ENCODE measurements at regions not wholly inside any gene's neighbourhood (a gene's known extent, or its start where the extent isn't known, plus 50 kb on each side); places are given as distances from the start of the nearest gene placed in this dataset.
"Not testable (repeated sequence)": the region's sequence is repeated elsewhere in the genome, so short reads cannot be mapped to it uniquely, and the experiment has no call there.

- not testable (repeated sequence) for H3K27me3 Mint-ChIP-seq (ENCODE audit: low read depth); H3K4me1 Mint-ChIP-seq (ENCODE audit: low read depth); H3K4me3 Mint-ChIP-seq; H3K27ac Mint-ChIP-seq; H3K36me3 Mint-ChIP-seq (ENCODE audit: low read depth)
- peaks cover 17% of the 10 kb centered on the region for H3K9me3 Mint-ChIP-seq
Observed at GRCh38 chr14:105688664-105689221, 162.4 kb downstream of the TMEM121 start.

DNA sequence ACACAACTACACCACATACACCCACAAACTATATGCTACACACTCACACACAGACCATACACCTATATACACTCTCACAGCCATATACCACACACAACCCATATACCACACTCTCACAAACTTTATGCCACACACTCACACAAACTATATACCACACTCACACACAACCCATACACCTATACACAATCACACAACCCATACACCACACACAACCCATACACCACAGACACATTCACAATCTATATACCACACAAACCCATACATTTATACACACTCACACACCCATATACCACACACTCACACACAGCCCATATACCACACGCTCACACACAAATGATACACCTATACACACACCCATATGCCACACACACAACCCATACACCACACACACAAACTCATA is 163.3 kb downstream of the TMEM121 start:
- Mint-ChIP-seq H3K27me3 (ENCODE audit: low read depth) (no peaks in the 10 kb centered on the region), H3K4me1 (ENCODE audit: low read depth) (no peaks in the 10 kb centered on the region), H3K9me3 (peaks cover 25% of the 10 kb centered on the region), H3K36me3 (ENCODE audit: low read depth) (no peaks in the 10 kb centered on the region), H3K27ac (no peak overlapping the region), H3K4me3 (no peak overlapping the region)

GRCh38 chr14:105690671-105691070 is 164.3 kb downstream of the TMEM121 start:
- H3K4me1 Mint-ChIP-seq (ENCODE audit: low read depth), result no peaks in the 10 kb centered on the region
- no peak overlapping the region for H3K4me3 Mint-ChIP-seq
- H3K9me3 Mint-ChIP-seq, result peaks cover 25% of the 10 kb centered on the region
- H3K36me3 Mint-ChIP-seq (ENCODE audit: low read depth), result no peaks in the 10 kb centered on the region
- H3K27ac Mint-ChIP-seq, result no peak overlapping the region
- H3K27me3 Mint-ChIP-seq (ENCODE audit: low read depth), result no peaks in the 10 kb centered on the region

GRCh38 chr14:105691321-105692109 is 165.1 kb downstream of the TMEM121 start:
- H3K4me1 Mint-ChIP-seq (ENCODE audit: low read depth), result not testable (repeated sequence)

GRCh38 chr14:105692110-105692685 is 165.8 kb downstream of the TMEM121 start:
- H3K36me3 Mint-ChIP-seq (ENCODE audit: low read depth); H3K27me3 Mint-ChIP-seq (ENCODE audit: low read depth); H3K27ac Mint-ChIP-seq; H3K4me1 Mint-ChIP-seq (ENCODE audit: low read depth); H3K4me3 Mint-ChIP-seq: not testable (repeated sequence)
- peaks cover 25% of the 10 kb centered on the region for H3K9me3 Mint-ChIP-seq

More at GRCh38 chr14:105691321-105692109, 165.1 kb downstream of the TMEM121 start:
- not testable (repeated sequence) for H3K4me3 Mint-ChIP-seq; H3K27me3 Mint-ChIP-seq (ENCODE audit: low read depth); H3K36me3 Mint-ChIP-seq (ENCODE audit: low read depth); H3K27ac Mint-ChIP-seq
- peaks cover 25% of the 10 kb centered on the region for H3K9me3 Mint-ChIP-seq

DNA sequence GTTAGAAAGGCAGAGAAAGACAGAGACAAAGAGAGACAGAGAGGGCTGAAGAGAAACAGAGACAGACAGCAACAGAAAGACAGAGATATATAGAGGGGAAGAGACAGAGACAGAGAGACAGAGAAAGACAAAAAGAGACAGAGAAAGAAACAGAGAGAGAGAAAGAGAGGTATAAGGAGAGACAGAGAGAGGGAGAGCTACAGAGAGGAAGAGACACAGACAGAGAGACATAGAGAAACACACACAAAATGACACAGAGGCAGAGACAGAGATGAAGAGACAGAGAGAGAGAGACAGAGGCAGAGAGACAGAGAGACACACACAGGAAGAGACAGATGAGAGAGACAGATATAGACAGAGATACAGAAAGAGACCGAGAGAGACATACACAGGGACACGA is 168.6 kb downstream of the TMEM121 start:
- peaks cover 20% of the 10 kb centered on the region for H3K9me3 Mint-ChIP-seq
- no peaks in the 10 kb centered on the region for H3K36me3 Mint-ChIP-seq (ENCODE audit: low read depth)
- no peaks in the 10 kb centered on the region for H3K27me3 Mint-ChIP-seq (ENCODE audit: low read depth)
- no peak overlapping the region for H3K27ac Mint-ChIP-seq
- peaks cover 6% of the 10 kb centered on the region for H3K4me1 Mint-ChIP-seq (ENCODE audit: low read depth)
- no peak overlapping the region for H3K4me3 Mint-ChIP-seq

DNA sequence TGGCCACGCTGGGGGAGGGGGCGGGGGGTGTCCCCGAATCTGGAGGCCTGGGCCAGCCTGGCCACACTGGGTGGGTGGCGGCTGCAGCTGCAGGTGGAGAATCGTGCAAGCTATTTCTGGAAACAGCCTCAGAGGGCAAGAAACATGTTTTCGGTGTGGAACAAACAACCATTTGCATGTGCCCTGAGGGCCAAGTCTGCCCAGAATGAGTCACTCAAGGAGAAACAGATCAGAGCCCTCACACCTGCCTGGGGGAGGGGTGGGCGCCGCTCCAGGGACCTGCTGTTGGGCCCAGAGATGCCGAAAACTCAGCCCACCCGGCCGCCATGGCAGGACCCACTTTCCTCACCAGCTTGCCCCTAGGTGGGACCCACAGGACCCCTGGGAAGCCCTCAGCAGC is 170.0 kb downstream of the TMEM121 start:
- H3K27me3 Mint-ChIP-seq (ENCODE audit: low read depth); H3K36me3 Mint-ChIP-seq (ENCODE audit: low read depth); H3K4me3 Mint-ChIP-seq; H3K27ac Mint-ChIP-seq; H3K9me3 Mint-ChIP-seq: not testable (repeated sequence)
- peaks cover 14% of the 10 kb centered on the region for H3K4me1 Mint-ChIP-seq (ENCODE audit: low read depth)

DNA sequence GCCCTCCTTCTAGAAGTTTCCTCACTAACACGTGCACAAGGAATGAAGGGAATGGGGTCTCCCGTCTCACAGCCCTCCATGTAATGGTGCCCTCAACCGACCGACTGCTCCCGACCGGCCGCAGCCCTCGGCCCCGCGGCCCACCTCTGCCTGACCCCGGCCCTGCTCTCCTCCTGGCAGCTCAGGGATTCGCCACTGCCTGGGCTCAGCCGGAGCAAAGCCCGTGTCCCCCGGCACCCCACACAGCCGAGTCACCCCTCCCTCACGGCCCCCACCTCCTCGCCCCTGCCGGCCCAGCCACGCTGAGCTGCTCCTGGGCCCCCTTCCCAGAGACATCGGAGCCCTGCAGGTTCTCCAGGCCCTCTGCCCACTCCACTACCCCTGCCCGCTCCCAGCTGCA is 171.0 kb downstream of the TMEM121 start:
- H3K4me1 Mint-ChIP-seq (ENCODE audit: low read depth), result peaks cover 18% of the 10 kb centered on the region

DNA sequence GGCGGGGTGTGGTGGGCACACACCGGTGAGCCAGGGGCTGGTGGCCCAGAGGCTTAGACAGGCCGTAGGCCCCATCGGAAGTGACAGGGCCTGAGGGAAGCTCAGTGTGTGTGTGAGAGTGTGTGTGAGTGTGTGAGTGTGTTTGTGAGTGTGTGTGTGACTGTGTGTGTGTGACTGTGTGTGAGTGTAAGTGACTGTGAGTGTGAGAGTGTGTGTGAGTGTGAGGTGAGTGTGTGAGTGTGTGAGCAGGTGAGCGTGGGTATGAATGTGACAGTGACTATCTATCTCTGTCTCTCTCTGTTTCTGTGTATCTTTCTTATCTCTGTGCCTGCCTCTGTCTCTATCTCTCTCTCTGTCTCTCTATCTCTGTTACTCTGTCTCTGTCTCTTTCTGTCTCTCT is 171.6 kb downstream of the TMEM121 start:
- not testable (repeated sequence) for H3K4me3 Mint-ChIP-seq; H3K27me3 Mint-ChIP-seq (ENCODE audit: low read depth); H3K9me3 Mint-ChIP-seq; H3K36me3 Mint-ChIP-seq (ENCODE audit: low read depth)
- Mint-ChIP-seq H3K4me1 (ENCODE audit: low read depth) (peaks cover 18% of the 10 kb centered on the region), H3K27ac (peak overlapping the region; percentile 2)

More for the DNA sequence above, 171.0 kb downstream of the TMEM121 start:
- H3K4me3 Mint-ChIP-seq; H3K9me3 Mint-ChIP-seq; H3K36me3 Mint-ChIP-seq (ENCODE audit: low read depth); H3K27ac Mint-ChIP-seq; H3K27me3 Mint-ChIP-seq (ENCODE audit: low read depth): not testable (repeated sequence)

GRCh38 chr14:105698940-105699556 is 172.7 kb downstream of the TMEM121 start:
- not testable (repeated sequence) for H3K36me3 Mint-ChIP-seq (ENCODE audit: low read depth); H3K27me3 Mint-ChIP-seq (ENCODE audit: low read depth); H3K27ac Mint-ChIP-seq; H3K4me3 Mint-ChIP-seq; H3K9me3 Mint-ChIP-seq
- peaks cover 18% of the 10 kb centered on the region for H3K4me1 Mint-ChIP-seq (ENCODE audit: low read depth)

- not testable (repeated sequence) for H3K9me3 Mint-ChIP-seq; H3K4me3 Mint-ChIP-seq; H3K36me3 Mint-ChIP-seq (ENCODE audit: low read depth); H3K27me3 Mint-ChIP-seq (ENCODE audit: low read depth); H3K27ac Mint-ChIP-seq
- H3K4me1 Mint-ChIP-seq (ENCODE audit: low read depth), result peaks cover 18% of the 10 kb centered on the region
Observed at GRCh38 chr14:105699706-105700105, 173.3 kb downstream of the TMEM121 start.

DNA sequence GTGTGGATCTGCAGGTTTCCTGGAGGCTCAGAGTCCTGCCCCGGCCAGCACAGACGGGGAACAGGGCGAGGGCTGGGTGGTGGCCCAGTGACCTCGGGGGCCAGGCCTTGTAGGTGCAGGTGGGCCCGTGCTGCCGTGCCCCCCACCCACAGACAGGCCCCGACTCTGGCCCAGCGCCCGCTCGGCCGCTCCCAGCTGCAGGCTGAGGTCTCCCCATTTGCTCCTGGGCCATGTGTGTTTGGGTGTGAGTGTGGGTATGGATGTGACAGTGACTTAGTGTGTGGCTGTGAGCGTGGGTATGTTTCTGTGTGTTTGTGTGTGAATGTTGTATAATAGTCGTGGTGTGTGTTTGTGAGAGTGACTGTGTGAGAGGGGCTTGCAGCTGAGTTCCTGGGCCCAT is 173.8 kb downstream of the TMEM121 start:
- H3K9me3 Mint-ChIP-seq, H3K4me3 Mint-ChIP-seq: not testable (repeated sequence)
- peak overlapping the region; percentile 37 for H3K27ac Mint-ChIP-seq

GRCh38 chr14:105700622-105701288 is 174.4 kb downstream of the TMEM121 start:
- Mint-ChIP-seq H3K4me3 (peak overlapping the region; percentile 26), H3K27ac (peak overlapping the region; percentile 37), H3K36me3 (ENCODE audit: low read depth) (no peaks in the 10 kb centered on the region), H3K4me1 (ENCODE audit: low read depth) (peaks cover 18% of the 10 kb centered on the region), H3K27me3 (ENCODE audit: low read depth) (no peaks in the 10 kb centered on the region), H3K9me3 (no peaks in the 10 kb centered on the region)

More for the DNA sequence above, 173.8 kb downstream of the TMEM121 start:
- peaks cover 18% of the 10 kb centered on the region for H3K4me1 Mint-ChIP-seq (ENCODE audit: low read depth)
- not testable (repeated sequence) for H3K27me3 Mint-ChIP-seq (ENCODE audit: low read depth); H3K36me3 Mint-ChIP-seq (ENCODE audit: low read depth)

GRCh38 chr14:105701456-105702274 is 175.3 kb downstream of the TMEM121 start:
- Mint-ChIP-seq H3K9me3 (no peaks in the 10 kb centered on the region), H3K4me3 (no peak overlapping the region), H3K4me1 (ENCODE audit: low read depth) (peaks cover 18% of the 10 kb centered on the region), H3K27me3 (ENCODE audit: low read depth) (no peaks in the 10 kb centered on the region), H3K27ac (peak overlapping the region; percentile 29), H3K36me3 (ENCODE audit: low read depth) (no peaks in the 10 kb centered on the region)
